ENCODE measurements at regions not wholly inside any gene's neighbourhood (a gene's known extent, or its start where the extent isn't known, plus 50 kb on each side); places are given as distances from the start of the nearest gene placed in this dataset.

DNA sequence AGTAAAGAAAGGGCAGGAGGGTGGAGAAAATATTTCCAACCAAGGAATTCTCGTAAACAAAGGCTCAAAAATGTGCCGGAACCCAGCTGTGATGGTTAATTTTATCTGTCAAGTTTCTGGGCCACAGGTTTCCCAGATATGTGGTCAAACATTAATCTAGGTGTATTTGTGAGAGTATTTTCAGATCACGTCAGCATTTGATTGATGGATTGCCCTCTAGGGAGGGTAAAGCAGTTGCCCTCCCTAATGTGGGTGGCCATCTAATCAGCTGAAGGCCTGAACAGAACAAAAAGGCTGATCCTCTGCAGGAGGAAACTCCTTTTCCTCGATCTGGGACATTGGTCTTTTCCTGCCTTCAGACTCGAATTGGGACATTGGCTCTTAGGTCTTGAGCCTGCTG is 298.7 kb upstream of the TCF21 start:
- H3K27ac Mint-ChIP-seq: no peak overlapping the region
- ChIA-PET CTCF (interaction anchor here (0.7 kb wide), 1 partner anchor 21 kb away, joined by 3 read pairs; no protein-coding TSS in a partner anchor), POLR2A (no interaction called here)
- no peak for TF ChIP-seq TCF7 (CRISPR knock-in tag; IDR thresholded peaks at IDR 0.05; ENCODE audit: low read depth)
- TF ChIP-seq, protein P1, sequence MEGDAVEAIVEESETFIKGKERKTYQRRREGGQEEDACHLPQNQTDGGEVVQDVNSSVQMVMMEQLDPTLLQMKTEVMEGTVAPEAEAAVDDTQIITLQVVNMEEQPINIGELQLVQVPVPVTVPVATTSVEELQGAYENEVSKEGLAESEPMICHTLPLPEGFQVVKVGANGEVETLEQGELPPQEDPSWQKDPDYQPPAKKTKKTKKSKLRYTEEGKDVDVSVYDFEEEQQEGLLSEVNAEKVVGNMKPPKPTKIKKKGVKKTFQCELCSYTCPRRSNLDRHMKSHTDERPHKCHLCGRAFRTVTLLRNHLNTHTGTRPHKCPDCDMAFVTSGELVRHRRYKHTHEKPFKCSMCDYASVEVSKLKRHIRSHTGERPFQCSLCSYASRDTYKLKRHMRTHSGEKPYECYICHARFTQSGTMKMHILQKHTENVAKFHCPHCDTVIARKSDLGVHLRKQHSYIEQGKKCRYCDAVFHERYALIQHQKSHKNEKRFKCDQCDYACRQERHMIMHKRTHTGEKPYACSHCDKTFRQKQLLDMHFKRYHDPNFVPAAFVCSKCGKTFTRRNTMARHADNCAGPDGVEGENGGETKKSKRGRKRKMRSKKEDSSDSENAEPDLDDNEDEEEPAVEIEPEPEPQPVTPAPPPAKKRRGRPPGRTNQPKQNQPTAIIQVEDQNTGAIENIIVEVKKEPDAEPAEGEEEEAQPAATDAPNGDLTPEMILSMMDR (IDR thresholded peaks at IDR 0.05): no peak
- H3K36me3 Mint-ChIP-seq: no peaks in the 10 kb centered on the region
- no peaks in the 10 kb centered on the region for H3K27me3 Mint-ChIP-seq (ENCODE audit: low read depth)
- ATAC-seq (no peak), DNase-seq (ENCODE audit: low spot score) (no peak)
- H3K9me3 Mint-ChIP-seq: no peaks in the 10 kb centered on the region
- no peaks in the 10 kb centered on the region for H3K4me1 Mint-ChIP-seq
- H3K4me3 Mint-ChIP-seq: no peak overlapping the region

DNA sequence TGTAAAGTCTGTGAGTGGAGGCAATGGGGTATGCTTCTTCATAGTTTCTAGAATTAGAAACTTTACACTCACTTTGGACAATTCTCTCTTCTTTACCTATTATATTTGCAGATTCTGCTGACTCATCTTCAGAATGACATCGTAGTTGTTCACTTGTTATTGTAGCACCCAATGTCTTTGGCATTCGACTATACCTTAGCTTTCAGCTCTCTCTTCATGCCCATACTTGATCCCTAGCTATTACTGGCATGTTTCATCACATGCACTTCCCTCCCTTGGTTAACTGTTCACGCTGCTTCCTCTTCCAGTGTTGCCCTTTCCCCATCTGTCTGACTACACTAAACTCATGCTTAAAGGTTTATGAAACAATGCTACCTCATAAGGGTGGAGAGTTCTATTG is 298.1 kb upstream of the TCF21 start:
- ATAC-seq: no peak
- no peak for DNase-seq (ENCODE audit: low spot score)
- H3K4me3 Mint-ChIP-seq: no peak overlapping the region
- H3K27me3 Mint-ChIP-seq (ENCODE audit: low read depth): no peaks in the 10 kb centered on the region
- ChIA-PET POLR2A (no interaction called here), CTCF (interaction anchor here (0.7 kb wide), 1 partner anchor 22 kb away, joined by 3 read pairs; no protein-coding TSS in a partner anchor)
- TF ChIP-seq, protein P2, sequence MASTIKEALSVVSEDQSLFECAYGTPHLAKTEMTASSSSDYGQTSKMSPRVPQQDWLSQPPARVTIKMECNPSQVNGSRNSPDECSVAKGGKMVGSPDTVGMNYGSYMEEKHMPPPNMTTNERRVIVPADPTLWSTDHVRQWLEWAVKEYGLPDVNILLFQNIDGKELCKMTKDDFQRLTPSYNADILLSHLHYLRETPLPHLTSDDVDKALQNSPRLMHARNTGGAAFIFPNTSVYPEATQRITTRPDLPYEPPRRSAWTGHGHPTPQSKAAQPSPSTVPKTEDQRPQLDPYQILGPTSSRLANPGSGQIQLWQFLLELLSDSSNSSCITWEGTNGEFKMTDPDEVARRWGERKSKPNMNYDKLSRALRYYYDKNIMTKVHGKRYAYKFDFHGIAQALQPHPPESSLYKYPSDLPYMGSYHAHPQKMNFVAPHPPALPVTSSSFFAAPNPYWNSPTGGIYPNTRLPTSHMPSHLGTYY (CRISPR knock-in tag; IDR thresholded peaks at IDR 0.05): no peak
- TF ChIP-seq, protein P3, sequence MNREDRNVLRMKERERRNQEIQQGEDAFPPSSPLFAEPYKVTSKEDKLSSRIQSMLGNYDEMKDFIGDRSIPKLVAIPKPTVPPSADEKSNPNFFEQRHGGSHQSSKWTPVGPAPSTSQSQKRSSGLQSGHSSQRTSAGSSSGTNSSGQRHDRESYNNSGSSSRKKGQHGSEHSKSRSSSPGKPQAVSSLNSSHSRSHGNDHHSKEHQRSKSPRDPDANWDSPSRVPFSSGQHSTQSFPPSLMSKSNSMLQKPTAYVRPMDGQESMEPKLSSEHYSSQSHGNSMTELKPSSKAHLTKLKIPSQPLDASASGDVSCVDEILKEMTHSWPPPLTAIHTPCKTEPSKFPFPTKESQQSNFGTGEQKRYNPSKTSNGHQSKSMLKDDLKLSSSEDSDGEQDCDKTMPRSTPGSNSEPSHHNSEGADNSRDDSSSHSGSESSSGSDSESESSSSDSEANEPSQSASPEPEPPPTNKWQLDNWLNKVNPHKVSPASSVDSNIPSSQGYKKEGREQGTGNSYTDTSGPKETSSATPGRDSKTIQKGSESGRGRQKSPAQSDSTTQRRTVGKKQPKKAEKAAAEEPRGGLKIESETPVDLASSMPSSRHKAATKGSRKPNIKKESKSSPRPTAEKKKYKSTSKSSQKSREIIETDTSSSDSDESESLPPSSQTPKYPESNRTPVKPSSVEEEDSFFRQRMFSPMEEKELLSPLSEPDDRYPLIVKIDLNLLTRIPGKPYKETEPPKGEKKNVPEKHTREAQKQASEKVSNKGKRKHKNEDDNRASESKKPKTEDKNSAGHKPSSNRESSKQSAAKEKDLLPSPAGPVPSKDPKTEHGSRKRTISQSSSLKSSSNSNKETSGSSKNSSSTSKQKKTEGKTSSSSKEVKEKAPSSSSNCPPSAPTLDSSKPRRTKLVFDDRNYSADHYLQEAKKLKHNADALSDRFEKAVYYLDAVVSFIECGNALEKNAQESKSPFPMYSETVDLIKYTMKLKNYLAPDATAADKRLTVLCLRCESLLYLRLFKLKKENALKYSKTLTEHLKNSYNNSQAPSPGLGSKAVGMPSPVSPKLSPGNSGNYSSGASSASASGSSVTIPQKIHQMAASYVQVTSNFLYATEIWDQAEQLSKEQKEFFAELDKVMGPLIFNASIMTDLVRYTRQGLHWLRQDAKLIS (CRISPR knock-in tag; IDR thresholded peaks at IDR 0.05; ENCODE audit: borderline replicate concordance): no peak
- H3K9me3 Mint-ChIP-seq: no peaks in the 10 kb centered on the region
- no peaks in the 10 kb centered on the region for H3K36me3 Mint-ChIP-seq
- no peak overlapping the region for H3K27ac Mint-ChIP-seq
- no peaks in the 10 kb centered on the region for H3K4me1 Mint-ChIP-seq

DNA sequence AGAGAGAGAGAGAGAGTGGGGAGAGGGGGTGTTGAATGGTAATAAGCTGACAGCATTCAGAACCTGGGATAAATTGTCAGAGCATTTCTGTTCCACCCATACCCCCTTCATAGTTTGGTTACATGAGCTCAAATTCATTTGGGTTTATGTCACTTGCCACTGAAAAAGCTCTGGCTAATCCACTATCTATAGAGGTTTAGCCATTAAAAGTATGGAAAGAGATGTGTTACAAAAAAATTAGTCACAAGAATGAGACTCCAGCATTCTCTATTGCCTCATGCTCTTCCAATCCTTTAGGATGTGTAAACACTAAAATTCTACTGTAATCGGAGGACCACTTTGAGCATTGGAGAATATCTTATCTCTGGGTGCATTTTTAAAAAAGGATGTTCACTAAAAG is 297.6 kb upstream of the TCF21 start:
- Mint-ChIP-seq H3K27me3 (ENCODE audit: low read depth) (no peaks in the 10 kb centered on the region), H3K27ac (no peak overlapping the region), H3K4me3 (no peak overlapping the region), H3K9me3 (no peaks in the 10 kb centered on the region), H3K36me3 (no peaks in the 10 kb centered on the region), H3K4me1 (no peaks in the 10 kb centered on the region)
- ChIA-PET POLR2A (no interaction called here), CTCF (no interaction called here)
- ATAC-seq: no peak
- no peak for DNase-seq (ENCODE audit: low spot score)
- TF ChIP-seq, protein P4, sequence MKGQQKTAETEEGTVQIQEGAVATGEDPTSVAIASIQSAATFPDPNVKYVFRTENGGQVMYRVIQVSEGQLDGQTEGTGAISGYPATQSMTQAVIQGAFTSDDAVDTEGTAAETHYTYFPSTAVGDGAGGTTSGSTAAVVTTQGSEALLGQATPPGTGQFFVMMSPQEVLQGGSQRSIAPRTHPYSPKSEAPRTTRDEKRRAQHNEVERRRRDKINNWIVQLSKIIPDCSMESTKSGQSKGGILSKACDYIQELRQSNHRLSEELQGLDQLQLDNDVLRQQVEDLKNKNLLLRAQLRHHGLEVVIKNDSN (CRISPR knock-in tag; IDR thresholded peaks at IDR 0.05): no peak
- TF ChIP-seq ZNF219 (CRISPR knock-in tag; IDR thresholded peaks at IDR 0.05; ENCODE audit: borderline replicate concordance): no peak
- no peak for TF ChIP-seq GABPB1 (CRISPR knock-in tag; IDR thresholded peaks at IDR 0.05)
- TF ChIP-seq JAZF1 (CRISPR knock-in tag; IDR thresholded peaks at IDR 0.05): no peak
- TF ChIP-seq, protein P5, sequence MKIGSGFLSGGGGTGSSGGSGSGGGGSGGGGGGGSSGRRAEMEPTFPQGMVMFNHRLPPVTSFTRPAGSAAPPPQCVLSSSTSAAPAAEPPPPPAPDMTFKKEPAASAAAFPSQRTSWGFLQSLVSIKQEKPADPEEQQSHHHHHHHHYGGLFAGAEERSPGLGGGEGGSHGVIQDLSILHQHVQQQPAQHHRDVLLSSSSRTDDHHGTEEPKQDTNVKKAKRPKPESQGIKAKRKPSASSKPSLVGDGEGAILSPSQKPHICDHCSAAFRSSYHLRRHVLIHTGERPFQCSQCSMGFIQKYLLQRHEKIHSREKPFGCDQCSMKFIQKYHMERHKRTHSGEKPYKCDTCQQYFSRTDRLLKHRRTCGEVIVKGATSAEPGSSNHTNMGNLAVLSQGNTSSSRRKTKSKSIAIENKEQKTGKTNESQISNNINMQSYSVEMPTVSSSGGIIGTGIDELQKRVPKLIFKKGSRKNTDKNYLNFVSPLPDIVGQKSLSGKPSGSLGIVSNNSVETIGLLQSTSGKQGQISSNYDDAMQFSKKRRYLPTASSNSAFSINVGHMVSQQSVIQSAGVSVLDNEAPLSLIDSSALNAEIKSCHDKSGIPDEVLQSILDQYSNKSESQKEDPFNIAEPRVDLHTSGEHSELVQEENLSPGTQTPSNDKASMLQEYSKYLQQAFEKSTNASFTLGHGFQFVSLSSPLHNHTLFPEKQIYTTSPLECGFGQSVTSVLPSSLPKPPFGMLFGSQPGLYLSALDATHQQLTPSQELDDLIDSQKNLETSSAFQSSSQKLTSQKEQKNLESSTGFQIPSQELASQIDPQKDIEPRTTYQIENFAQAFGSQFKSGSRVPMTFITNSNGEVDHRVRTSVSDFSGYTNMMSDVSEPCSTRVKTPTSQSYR (CRISPR knock-in tag; IDR thresholded peaks at IDR 0.05): no peak
- no peak for TF ChIP-seq FOXJ3 (CRISPR knock-in tag; IDR thresholded peaks at IDR 0.05; ENCODE audit: borderline replicate concordance)
- TF ChIP-seq, protein P3 (CRISPR knock-in tag; IDR thresholded peaks at IDR 0.05; ENCODE audit: borderline replicate concordance): no peak
- TF ChIP-seq, protein P6, sequence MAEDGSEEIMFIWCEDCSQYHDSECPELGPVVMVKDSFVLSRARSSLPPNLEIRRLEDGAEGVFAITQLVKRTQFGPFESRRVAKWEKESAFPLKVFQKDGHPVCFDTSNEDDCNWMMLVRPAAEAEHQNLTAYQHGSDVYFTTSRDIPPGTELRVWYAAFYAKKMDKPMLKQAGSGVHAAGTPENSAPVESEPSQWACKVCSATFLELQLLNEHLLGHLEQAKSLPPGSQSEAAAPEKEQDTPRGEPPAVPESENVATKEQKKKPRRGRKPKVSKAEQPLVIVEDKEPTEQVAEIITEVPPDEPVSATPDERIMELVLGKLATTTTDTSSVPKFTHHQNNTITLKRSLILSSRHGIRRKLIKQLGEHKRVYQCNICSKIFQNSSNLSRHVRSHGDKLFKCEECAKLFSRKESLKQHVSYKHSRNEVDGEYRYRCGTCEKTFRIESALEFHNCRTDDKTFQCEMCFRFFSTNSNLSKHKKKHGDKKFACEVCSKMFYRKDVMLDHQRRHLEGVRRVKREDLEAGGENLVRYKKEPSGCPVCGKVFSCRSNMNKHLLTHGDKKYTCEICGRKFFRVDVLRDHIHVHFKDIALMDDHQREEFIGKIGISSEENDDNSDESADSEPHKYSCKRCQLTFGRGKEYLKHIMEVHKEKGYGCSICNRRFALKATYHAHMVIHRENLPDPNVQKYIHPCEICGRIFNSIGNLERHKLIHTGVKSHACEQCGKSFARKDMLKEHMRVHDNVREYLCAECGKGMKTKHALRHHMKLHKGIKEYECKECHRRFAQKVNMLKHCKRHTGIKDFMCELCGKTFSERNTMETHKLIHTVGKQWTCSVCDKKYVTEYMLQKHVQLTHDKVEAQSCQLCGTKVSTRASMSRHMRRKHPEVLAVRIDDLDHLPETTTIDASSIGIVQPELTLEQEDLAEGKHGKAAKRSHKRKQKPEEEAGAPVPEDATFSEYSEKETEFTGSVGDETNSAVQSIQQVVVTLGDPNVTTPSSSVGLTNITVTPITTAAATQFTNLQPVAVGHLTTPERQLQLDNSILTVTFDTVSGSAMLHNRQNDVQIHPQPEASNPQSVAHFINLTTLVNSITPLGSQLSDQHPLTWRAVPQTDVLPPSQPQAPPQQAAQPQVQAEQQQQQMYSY (CRISPR knock-in tag; IDR thresholded peaks at IDR 0.05): no peak
- no peak for TF ChIP-seq EMX1 (CRISPR knock-in tag; IDR thresholded peaks at IDR 0.05)
